SU-DHL-6 (cell line): ENCODE measurements at regions not wholly inside any gene's neighbourhood (a gene's known extent, or its start where the extent isn't known, plus 50 kb on each side); places are given as distances from the start of the nearest gene placed in this dataset.

Experiments
- EZH2phosphoT487 ChIP-seq: fragments of 200-600 bp; sonication (generic), shearing (Covaris generic); conservative IDR thresholded peaks from 2 replicates; pipeline ENCODE4 v1.6.1; 2018; ENCODE audit warnings: mild to moderate bottlenecking, antibody characterized with exemption, low read length, moderate library complexity, mixed read lengths
- TF ChIP-seq, protein P1 (sequence below): fragments of 200-600 bp; sonication (generic); IDR thresholded peaks from one replicate; pipeline ENCODE4 v1.5.1; 2017; ENCODE audit warnings: antibody characterized with exemption, mild to moderate bottlenecking, low read length, moderate library complexity; ENCODE audit not compliant: insufficient read depth, poor library complexity, severe bottlenecking

DNA sequence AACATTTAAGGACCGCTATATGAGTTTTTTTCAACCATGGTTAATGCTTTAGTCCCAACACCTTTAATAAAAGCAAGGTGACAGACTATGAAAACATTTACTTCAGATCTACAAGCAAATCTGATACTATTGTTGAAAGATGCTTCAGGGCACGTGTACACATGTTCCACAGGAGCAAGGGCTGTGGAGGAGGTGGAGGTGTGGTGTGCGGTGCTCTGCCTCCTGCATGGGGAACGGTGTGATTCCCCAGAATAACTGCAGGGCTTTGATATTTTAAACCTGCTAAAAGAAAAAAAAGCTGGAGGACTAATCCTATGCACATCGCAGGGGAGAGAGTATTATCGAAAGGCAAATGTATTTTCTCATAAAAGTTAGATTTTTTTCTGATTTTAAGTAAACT is 188.1 kb upstream of the CEP162 start:
- TF ChIP-seq, protein P1, sequence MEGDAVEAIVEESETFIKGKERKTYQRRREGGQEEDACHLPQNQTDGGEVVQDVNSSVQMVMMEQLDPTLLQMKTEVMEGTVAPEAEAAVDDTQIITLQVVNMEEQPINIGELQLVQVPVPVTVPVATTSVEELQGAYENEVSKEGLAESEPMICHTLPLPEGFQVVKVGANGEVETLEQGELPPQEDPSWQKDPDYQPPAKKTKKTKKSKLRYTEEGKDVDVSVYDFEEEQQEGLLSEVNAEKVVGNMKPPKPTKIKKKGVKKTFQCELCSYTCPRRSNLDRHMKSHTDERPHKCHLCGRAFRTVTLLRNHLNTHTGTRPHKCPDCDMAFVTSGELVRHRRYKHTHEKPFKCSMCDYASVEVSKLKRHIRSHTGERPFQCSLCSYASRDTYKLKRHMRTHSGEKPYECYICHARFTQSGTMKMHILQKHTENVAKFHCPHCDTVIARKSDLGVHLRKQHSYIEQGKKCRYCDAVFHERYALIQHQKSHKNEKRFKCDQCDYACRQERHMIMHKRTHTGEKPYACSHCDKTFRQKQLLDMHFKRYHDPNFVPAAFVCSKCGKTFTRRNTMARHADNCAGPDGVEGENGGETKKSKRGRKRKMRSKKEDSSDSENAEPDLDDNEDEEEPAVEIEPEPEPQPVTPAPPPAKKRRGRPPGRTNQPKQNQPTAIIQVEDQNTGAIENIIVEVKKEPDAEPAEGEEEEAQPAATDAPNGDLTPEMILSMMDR: no peak
- no peak for TF ChIP-seq EZH2phosphoT487
